Breast epithelium (tissue), 3 donors: ENCODE measurements at regions not wholly inside any gene's neighbourhood (a gene's known extent, or its start where the extent isn't known, plus 50 kb on each side); places are given as distances from the start of the nearest gene placed in this dataset.
"Not testable (repeated sequence)": the region's sequence is repeated elsewhere in the genome, so short reads cannot be mapped to it uniquely, and the experiment has no call there.

ENCODE experiments used
- POLR2A ChIP-seq: fragments of 450-650 bp; IDR thresholded peaks from one replicate; pipeline ENCODE4 v1.6.1; 2016; ENCODE audit warnings: antibody characterized with exemption, mild to moderate bottlenecking, moderate library complexity
- POLR2AphosphoS5 ChIP-seq, 3 donors: sonication (generic); formaldehyde crosslinking; IDR thresholded peaks; one replicate each; pipeline ENCODE4 v1.6.1; 2017; ENCODE audit warnings: antibody characterized with exemption in 3 of 3
- TF ChIP-seq, protein P1 (sequence below), 3 donors: fragments of 450-650 bp; IDR thresholded peaks; one replicate each; pipeline ENCODE4 v1.5.1; 2016 to 2017; ENCODE audit warnings: antibody characterized with exemption in 3 of 3, mild to moderate bottlenecking in 3 of 3, moderate library complexity in 3 of 3

DNA sequence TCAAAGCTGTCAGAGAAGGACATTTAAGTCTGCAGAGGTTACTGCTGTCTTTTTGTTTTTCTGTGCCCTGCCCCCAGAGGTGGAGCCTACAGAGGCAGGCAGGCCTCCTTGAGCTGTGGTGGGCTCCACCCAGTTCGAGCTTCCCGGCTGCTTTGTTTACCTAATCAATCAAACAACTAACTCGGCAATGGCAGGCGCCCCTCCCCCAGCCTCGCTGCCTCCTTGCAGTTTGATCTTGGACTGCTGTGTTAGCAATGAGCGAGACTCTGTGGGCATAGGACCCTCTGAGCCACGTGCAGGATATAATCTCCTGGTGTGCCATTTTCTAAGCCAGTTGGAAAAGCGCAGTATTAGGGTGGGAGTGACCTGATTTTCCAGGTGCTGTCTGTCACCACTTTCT lies 201.8 kb upstream of the ETAA1 start:
- TF ChIP-seq POLR2AphosphoS5 (IDR thresholded peaks at IDR 0.05); POLR2A: not testable (repeated sequence)
- TF ChIP-seq, protein P1, sequence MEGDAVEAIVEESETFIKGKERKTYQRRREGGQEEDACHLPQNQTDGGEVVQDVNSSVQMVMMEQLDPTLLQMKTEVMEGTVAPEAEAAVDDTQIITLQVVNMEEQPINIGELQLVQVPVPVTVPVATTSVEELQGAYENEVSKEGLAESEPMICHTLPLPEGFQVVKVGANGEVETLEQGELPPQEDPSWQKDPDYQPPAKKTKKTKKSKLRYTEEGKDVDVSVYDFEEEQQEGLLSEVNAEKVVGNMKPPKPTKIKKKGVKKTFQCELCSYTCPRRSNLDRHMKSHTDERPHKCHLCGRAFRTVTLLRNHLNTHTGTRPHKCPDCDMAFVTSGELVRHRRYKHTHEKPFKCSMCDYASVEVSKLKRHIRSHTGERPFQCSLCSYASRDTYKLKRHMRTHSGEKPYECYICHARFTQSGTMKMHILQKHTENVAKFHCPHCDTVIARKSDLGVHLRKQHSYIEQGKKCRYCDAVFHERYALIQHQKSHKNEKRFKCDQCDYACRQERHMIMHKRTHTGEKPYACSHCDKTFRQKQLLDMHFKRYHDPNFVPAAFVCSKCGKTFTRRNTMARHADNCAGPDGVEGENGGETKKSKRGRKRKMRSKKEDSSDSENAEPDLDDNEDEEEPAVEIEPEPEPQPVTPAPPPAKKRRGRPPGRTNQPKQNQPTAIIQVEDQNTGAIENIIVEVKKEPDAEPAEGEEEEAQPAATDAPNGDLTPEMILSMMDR (IDR thresholded peaks at IDR 0.05), result not testable (repeated sequence)
